Hepatic stellate cell (primary cell): ENCODE measurements at regions not wholly inside any gene's neighbourhood (a gene's known extent, or its start where the extent isn't known, plus 50 kb on each side); places are given as distances from the start of the nearest gene placed in this dataset.

Experiments used
- DNase-seq: peaks from one replicate; pipeline ENCODE4 v3.0.0; 2011; ENCODE audit warnings: low spot score

GRCh38 chr5:3047212-3047774 is 295.8 kb upstream of the IRX2 start:
- no peak for DNase-seq

- DNase-seq = no peak
These were observed 292.1 kb upstream of the IRX2 start for GRCh38 chr5:3043600-3043999.

- DNase-seq = no peak
These were observed 289.5 kb upstream of the IRX2 start for GRCh38 chr5:3041001-3041400.

- DNase-seq = no peak
These were observed 284.7 kb upstream of the IRX2 start for GRCh38 chr5:3036041-3036788.

GRCh38 chr5:3035452-3035851 is 284.0 kb upstream of the IRX2 start:
- DNase-seq = no peak

- no peak for DNase-seq
These were observed 283.4 kb upstream of the IRX2 start for GRCh38 chr5:3034881-3035280.

- no peak for DNase-seq
These were observed 283.0 kb upstream of the IRX2 start for GRCh38 chr5:3034449-3034848.

GRCh38 chr5:3033033-3033755 is 281.7 kb upstream of the IRX2 start:
- no peak for DNase-seq

GRCh38 chr5:3032513-3032912 is 281.0 kb upstream of the IRX2 start:
- DNase-seq = no peak

GRCh38 chr5:3031733-3032378 is 280.4 kb upstream of the IRX2 start:
- no peak for DNase-seq

GRCh38 chr5:3030511-3031165 is 279.2 kb upstream of the IRX2 start:
- no peak for DNase-seq

- no peak for DNase-seq
These were observed 277.9 kb upstream of the IRX2 start for GRCh38 chr5:3029396-3029795.

GRCh38 chr5:3027866-3028635 is 276.6 kb upstream of the IRX2 start:
- DNase-seq = no peak

- no peak for DNase-seq
These were observed 275.8 kb upstream of the IRX2 start for GRCh38 chr5:3027185-3027865.

- DNase-seq = no peak
These were observed 275.2 kb upstream of the IRX2 start for GRCh38 chr5:3026651-3027050.

- no peak for DNase-seq
These were observed 274.6 kb upstream of the IRX2 start for GRCh38 chr5:3026099-3026498.

- no peak for DNase-seq
These were observed 273.9 kb upstream of the IRX2 start for GRCh38 chr5:3025392-3025791.

GRCh38 chr5:3024976-3025375 is 273.5 kb upstream of the IRX2 start:
- no peak for DNase-seq

GRCh38 chr5:3024554-3024953 is 273.1 kb upstream of the IRX2 start:
- no peak for DNase-seq

GRCh38 chr5:3024126-3024525 is 272.6 kb upstream of the IRX2 start:
- DNase-seq = no peak

GRCh38 chr5:3023656-3024055 is 272.2 kb upstream of the IRX2 start:
- DNase-seq = no peak
